Osteocyte (in vitro differentiated cells): ENCODE measurements at regions not wholly inside any gene's neighbourhood (a gene's known extent, or its start where the extent isn't known, plus 50 kb on each side); places are given as distances from the start of the nearest gene placed in this dataset.
A peak's percentile ranks its signal among the peaks of the same experiment; 100 is the strongest.

Experiments used
- DNase-seq: peaks from one replicate; pipeline ENCODE4 v3.0.0; 2021; ENCODE audit warnings: mixed read lengths; ENCODE audit not compliant: unreplicated experiment; ENCODE audit errors: extremely low spot score
- H3K27ac Mint-ChIP-seq: one replicate; pipeline ENCODE4 v1.8.0; 2021; ENCODE audit warnings: mild to moderate bottlenecking, mixed read lengths; ENCODE audit not compliant: unreplicated experiment
- H3K27me3 Mint-ChIP-seq: one replicate; pipeline ENCODE4 v1.8.0; 2021; ENCODE audit warnings: mixed read lengths; ENCODE audit not compliant: unreplicated experiment
- H3K36me3 Mint-ChIP-seq: one replicate; pipeline ENCODE4 v1.8.0; 2021; ENCODE audit warnings: mixed read lengths; ENCODE audit not compliant: unreplicated experiment
- H3K4me1 Mint-ChIP-seq: one replicate; pipeline ENCODE4 v1.8.0; 2021; ENCODE audit warnings: mixed read lengths; ENCODE audit not compliant: unreplicated experiment
- H3K4me3 Mint-ChIP-seq: one replicate; pipeline ENCODE4 v1.8.0; 2021; ENCODE audit warnings: mild to moderate bottlenecking, moderate library complexity, mixed read lengths; ENCODE audit not compliant: unreplicated experiment
- H3K9me3 Mint-ChIP-seq: one replicate; pipeline ENCODE4 v1.8.0; 2021; ENCODE audit warnings: mixed read lengths; ENCODE audit not compliant: unreplicated experiment
- TF ChIP-seq, protein P1 (sequence below): fragments of 200-600 bp; sonication (generic); IDR thresholded peaks from 2 replicates; pipeline ENCODE4 v1.5.0; 2021; ENCODE audit warnings: antibody characterized with exemption, mild to moderate bottlenecking, moderate library complexity

GRCh38 chr21:16312321-16312720 lies 582.5 kb downstream of the USP25 start:
- Mint-ChIP-seq H3K27ac (peak overlapping the region; percentile 44), H3K27me3 (no peaks in the 10 kb centered on the region), H3K4me3 (no peak overlapping the region), H3K4me1 (peaks cover 47% of the 10 kb centered on the region), H3K36me3 (peaks cover 10% of the 10 kb centered on the region), H3K9me3 (peaks cover 2% of the 10 kb centered on the region)
- TF ChIP-seq, protein P1, sequence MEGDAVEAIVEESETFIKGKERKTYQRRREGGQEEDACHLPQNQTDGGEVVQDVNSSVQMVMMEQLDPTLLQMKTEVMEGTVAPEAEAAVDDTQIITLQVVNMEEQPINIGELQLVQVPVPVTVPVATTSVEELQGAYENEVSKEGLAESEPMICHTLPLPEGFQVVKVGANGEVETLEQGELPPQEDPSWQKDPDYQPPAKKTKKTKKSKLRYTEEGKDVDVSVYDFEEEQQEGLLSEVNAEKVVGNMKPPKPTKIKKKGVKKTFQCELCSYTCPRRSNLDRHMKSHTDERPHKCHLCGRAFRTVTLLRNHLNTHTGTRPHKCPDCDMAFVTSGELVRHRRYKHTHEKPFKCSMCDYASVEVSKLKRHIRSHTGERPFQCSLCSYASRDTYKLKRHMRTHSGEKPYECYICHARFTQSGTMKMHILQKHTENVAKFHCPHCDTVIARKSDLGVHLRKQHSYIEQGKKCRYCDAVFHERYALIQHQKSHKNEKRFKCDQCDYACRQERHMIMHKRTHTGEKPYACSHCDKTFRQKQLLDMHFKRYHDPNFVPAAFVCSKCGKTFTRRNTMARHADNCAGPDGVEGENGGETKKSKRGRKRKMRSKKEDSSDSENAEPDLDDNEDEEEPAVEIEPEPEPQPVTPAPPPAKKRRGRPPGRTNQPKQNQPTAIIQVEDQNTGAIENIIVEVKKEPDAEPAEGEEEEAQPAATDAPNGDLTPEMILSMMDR, result no peak
- DNase-seq, result no peak

DNA sequence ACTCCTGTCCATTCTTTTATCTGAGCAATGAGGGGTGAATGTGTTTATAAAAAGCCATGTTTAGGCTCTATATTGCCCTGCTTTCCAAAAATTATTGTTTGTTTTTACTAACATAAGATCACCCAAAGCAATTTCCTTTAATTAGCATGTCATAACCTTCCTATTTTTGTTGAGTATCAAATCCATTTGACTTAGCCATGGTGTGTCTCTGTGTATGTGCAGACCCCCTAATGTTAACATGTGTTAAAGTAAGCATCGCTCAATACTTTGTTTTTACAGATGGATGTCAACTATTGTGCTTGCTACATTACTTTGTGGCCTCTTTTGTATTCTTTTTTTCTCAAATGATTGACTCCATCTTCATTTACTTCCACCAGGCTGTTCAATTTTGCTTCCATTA lies 585.4 kb downstream of the USP25 start:
- peaks cover 40% of the 10 kb centered on the region for H3K4me1 Mint-ChIP-seq
- H3K4me3 Mint-ChIP-seq, result no peak overlapping the region
- H3K27me3 Mint-ChIP-seq, result no peaks in the 10 kb centered on the region
- TF ChIP-seq, protein P1, result no peak
- H3K9me3 Mint-ChIP-seq, result peaks cover 5% of the 10 kb centered on the region
- H3K36me3 Mint-ChIP-seq, result peaks cover 14% of the 10 kb centered on the region
- H3K27ac Mint-ChIP-seq, result peak overlapping the region; percentile 55
- DNase-seq, result no peak

DNA sequence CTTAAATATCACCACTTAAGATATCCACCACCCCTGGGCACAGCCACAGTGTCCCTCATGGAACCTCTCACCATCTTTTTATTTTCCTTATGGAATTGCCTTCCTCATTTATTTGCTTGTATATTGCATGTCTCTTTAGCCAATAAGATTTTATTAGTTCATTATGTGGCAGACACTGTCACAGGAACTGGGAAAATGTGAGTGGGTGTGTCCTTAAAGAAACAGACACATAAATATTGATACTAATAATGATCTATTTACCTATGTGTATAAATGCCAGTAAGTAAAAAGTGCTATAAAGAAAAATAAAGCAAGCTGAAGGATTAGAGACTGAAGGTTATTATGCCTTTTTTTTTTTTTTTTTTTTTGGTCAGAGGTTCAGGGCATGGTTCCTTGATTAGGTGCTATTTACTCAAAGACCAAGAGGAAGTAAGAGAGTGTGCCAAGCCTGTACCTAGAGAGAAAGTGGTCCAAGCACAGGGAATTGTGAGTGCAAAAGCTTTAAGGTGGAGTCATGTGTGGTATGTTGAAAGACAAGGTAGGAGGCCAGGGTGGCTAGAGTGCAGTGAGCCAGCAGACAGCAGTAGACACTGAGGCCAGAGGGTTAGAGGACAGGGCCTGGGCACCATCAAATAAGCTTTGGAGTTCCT lies 589.0 kb downstream of the USP25 start:
- DNase-seq, result no peak
- Mint-ChIP-seq H3K27ac (no peak overlapping the region), H3K36me3 (peaks cover 12% of the 10 kb centered on the region), H3K4me1 (peaks cover 57% of the 10 kb centered on the region), H3K4me3 (no peak overlapping the region), H3K27me3 (no peaks in the 10 kb centered on the region), H3K9me3 (peaks cover 5% of the 10 kb centered on the region)
- TF ChIP-seq, protein P1, result no peak

DNA sequence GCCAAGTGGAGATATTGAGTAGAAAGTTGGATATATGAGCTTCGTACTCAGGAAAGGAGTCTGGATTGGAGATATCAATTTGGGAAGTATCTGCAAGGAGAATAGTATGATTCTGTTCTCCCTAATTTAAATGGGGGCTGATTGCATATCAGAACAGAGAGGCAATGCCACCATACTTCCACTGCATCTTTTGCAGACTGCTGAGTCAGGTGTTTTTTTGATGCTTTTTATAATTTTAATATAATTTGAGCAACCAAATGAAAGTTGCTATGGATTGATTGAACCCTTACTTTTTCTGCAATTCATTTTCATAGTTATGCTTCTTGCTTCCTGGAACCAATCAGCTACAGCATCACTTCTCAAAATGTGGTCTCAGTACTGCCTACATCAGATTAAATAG lies 590.3 kb downstream of the USP25 start:
- Mint-ChIP-seq H3K4me1 (peaks cover 63% of the 10 kb centered on the region), H3K36me3 (peaks cover 12% of the 10 kb centered on the region), H3K27ac (no peak overlapping the region), H3K9me3 (peaks cover 5% of the 10 kb centered on the region), H3K27me3 (no peaks in the 10 kb centered on the region), H3K4me3 (no peak overlapping the region)
- no peak for DNase-seq
- TF ChIP-seq, protein P1, result no peak

DNA sequence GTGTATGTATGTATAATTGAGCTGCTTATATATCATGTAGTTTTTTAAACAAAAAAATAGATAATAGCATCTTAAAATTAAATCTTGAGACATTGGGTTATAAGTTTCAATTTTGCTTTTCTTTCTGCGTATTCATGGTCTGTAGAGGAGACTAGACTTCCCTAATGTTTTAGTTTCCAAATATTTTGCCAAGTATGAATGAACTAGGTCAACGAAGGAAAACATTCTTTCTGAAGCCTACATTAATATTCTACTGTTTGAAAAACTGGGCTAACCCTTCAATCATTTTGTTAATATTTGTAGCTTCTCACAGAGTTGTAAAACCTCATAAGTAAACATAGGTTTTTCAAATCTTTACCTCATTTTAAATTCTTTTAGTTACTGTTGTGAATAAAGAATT lies 592.7 kb downstream of the USP25 start:
- peak overlapping the region; percentile 78 for H3K27ac Mint-ChIP-seq
- no peak for DNase-seq
- TF ChIP-seq, protein P1, result no peak
- peaks cover 11% of the 10 kb centered on the region for H3K36me3 Mint-ChIP-seq
- H3K9me3 Mint-ChIP-seq, result peaks cover 6% of the 10 kb centered on the region
- H3K4me1 Mint-ChIP-seq, result peaks cover 63% of the 10 kb centered on the region
- no peaks in the 10 kb centered on the region for H3K27me3 Mint-ChIP-seq
- H3K4me3 Mint-ChIP-seq, result peak overlapping the region; percentile 24
